ENCODE measurements at regions not wholly inside any gene's neighbourhood (a gene's known extent, or its start where the extent isn't known, plus 50 kb on each side); places are given as distances from the start of the nearest gene placed in this dataset.
"Not testable (repeated sequence)": the region's sequence is repeated elsewhere in the genome, so short reads cannot be mapped to it uniquely, and the experiment has no call there.

DNA sequence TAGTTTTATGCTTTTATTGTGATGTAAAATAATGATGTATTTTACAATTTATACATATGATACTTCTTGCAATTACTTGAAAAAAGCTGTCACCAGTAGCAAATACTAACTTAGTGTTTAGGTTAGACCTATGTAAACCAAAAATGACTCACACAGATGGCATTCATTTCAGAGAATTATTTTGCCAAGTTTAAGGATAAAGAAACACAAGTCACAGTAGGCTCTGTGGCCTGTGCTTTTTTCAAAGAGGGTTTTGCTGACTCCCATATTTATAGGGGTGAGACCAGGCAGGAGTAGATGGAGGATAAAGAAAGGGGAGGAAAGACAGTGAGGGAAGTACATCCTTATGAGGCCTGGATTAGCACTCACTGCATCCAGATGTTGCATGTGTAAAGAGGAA, 356.6 kb upstream of the NPAP1 start:
- TF ChIP-seq, protein P1, sequence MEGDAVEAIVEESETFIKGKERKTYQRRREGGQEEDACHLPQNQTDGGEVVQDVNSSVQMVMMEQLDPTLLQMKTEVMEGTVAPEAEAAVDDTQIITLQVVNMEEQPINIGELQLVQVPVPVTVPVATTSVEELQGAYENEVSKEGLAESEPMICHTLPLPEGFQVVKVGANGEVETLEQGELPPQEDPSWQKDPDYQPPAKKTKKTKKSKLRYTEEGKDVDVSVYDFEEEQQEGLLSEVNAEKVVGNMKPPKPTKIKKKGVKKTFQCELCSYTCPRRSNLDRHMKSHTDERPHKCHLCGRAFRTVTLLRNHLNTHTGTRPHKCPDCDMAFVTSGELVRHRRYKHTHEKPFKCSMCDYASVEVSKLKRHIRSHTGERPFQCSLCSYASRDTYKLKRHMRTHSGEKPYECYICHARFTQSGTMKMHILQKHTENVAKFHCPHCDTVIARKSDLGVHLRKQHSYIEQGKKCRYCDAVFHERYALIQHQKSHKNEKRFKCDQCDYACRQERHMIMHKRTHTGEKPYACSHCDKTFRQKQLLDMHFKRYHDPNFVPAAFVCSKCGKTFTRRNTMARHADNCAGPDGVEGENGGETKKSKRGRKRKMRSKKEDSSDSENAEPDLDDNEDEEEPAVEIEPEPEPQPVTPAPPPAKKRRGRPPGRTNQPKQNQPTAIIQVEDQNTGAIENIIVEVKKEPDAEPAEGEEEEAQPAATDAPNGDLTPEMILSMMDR (IDR thresholded peaks at IDR 0.05; ENCODE audit: insufficient read depth, low read depth, low read length): no peak
- H3K4me3 ChIP-seq (ENCODE audit: low read depth, low read length): no peak overlapping the region
- no peak for DNase-seq (ENCODE audit: low read depth)

GRCh38 chr15:24324096-24324495, 351.5 kb upstream of the NPAP1 start:
- not testable (repeated sequence) for H3K4me3 ChIP-seq (ENCODE audit: low read depth, low read length); DNase-seq (ENCODE audit: low read depth)

DNA sequence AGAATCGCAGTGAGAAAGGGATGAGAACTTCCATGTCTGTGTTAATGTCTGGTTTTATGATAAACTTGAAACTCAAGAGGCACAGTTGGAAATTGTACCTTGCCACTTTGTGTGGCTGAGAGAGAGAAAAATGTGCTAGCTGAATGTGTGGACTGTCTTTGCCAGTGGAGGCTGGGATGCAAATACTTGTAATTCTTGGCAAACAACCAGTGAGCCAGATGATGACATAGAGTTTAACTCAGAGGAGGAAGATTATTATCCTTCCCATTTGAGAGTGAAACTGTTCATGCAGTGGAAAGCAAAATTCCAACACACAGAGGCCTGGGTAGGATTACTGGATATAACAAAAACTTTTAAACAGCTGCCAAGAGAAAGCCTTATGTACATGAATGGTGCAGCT, 349.1 kb upstream of the NPAP1 start:
- not testable (repeated sequence) for H3K4me3 ChIP-seq (ENCODE audit: low read depth, low read length)

DNA sequence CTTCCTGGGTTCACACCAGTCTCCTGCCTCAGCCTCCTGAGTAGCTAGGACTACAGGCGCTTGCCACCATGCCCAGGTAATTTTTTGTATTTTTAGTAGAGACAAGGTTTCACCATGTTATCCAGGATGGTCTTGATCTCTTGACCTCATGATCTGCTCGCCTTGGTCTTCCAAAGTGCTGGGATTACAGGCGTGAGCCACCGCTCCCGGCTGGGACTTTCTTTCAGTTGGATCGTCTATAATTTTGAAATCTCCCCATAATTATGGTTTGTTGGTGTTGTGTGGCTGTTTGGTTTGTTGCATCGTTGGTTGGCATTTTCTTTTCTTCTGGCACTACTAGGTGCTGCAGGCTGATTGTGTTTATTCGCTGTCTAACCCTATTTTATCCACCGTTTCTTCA, 343.6 kb upstream of the NPAP1 start:
- not testable (repeated sequence) for DNase-seq (ENCODE audit: low read depth)

More for the DNA sequence above, 349.1 kb upstream of the NPAP1 start:
- DNase-seq (ENCODE audit: low read depth): not testable (repeated sequence)

DNA sequence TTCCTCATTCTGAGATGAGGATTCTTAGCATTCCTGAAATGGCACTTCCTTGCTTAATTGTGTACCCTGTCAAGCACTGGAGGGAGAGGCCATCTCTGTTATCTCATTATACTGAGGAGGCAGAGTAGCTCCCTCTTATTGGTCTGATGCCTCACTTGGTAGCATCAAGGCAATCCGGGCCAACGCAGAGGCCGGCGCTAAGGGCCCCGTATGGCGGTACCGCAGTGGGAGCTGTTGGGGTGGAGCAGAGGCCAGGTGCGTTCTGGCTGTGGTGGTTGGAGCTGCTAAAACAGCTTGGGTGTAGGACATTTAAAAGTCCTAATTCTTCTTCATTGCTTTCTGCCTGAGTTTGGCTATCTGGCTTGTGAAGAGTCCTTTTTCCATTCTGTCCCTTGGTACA, 333.7 kb upstream of the NPAP1 start:
- H3K4me3 ChIP-seq (ENCODE audit: low read depth, low read length); DNase-seq (ENCODE audit: low read depth): not testable (repeated sequence)

More for the DNA sequence above, 343.6 kb upstream of the NPAP1 start:
- H3K4me3 ChIP-seq (ENCODE audit: low read depth, low read length): not testable (repeated sequence)

DNA sequence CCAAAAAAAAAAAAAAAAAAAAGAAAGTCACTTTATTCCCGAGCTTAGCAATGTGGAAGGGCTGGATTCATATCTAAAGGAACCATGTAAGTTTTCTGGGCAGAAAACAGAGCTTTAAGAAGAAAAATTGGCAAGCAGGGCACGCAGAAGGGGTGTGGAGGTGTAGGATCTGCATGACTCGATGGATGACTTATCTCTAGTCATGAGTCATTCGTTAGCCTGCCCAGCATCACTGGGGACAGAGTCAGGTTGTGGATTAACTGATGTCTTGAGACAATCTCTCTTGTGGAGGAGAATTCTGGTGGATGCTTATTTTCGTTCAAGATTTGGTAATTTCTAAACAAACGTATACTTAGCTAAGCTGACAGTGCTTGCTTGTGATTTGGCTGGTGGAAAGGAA, 322.8 kb upstream of the NPAP1 start:
- H3K4me3 ChIP-seq (ENCODE audit: low read depth, low read length); DNase-seq (ENCODE audit: low read depth): not testable (repeated sequence)

GRCh38 chr15:24381103-24381502, 294.5 kb upstream of the NPAP1 start:
- H3K4me3 ChIP-seq (ENCODE audit: low read depth, low read length); DNase-seq (ENCODE audit: low read depth): not testable (repeated sequence)

DNA sequence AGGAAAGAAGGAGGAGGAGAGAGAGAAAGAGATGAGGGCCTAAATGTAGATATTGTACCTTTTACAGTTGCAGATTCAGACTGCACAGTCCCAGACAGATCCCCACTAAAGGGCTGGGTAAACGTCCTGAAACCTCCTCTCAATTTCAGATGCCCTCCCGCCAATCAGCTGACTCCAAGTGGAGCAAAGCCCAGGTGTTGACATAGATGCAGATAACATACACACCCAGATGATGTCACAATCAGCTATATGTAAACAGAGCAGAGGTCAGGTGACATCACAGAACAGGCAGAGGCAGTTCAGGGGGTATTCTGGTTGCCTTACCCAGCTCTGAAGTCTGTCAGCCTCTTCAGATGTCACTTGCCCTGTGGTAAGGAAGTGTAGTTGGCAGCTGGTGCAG, 290.3 kb upstream of the NPAP1 start:
- not testable (repeated sequence) for DNase-seq (ENCODE audit: low read depth); H3K4me3 ChIP-seq (ENCODE audit: low read depth, low read length)

- no peak overlapping the region for H3K4me3 ChIP-seq (ENCODE audit: low read depth, low read length)
- TF ChIP-seq, protein P1 (IDR thresholded peaks at IDR 0.05; ENCODE audit: insufficient read depth, low read depth, low read length): no peak
- no peak for DNase-seq (ENCODE audit: low read depth)
Observed at GRCh38 chr15:24394303-24394702, 281.3 kb upstream of the NPAP1 start.

GRCh38 chr15:24412649-24413048, 262.9 kb upstream of the NPAP1 start:
- H3K4me3 ChIP-seq (ENCODE audit: low read depth, low read length); DNase-seq (ENCODE audit: low read depth): not testable (repeated sequence)

DNA sequence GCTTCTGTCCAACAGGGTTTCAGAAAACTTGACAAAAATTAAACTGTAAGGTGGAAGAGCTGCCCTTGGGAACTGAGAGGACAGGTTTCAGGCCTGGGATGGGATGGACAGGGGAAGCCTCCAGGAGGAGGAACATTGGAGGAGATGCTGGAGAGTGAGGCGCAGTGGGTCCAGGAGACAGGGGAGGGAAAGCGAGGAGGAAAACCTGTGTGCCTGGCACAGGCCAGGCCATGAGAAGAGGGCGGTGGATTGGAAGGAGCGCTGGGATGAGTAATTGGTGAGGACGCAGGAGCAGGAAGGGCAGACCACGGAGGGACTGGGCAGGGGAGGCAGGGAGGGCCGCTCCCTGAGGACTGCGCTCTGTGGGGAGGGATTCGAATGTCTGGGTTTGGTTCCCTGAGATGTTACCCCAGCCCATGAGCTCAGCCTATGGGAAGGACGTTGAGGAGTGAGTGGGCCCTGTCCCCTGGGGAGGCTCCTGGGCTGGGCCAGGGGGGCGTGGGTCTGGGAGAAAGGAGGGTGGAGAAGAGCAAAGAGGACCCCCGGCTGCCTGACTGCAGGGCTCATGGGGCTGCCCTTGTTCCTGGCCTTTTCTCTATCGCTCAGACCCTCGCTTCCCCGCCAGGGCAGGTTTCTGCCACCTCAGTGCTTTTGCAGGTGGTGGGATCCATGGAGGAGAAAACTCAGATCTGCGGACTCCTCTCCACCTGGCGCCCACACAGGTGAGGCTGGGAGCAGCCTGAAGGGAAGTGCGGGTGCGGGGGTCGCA, 249.1 kb upstream of the NPAP1 start:
- not testable (repeated sequence) for DNase-seq (ENCODE audit: low read depth); H3K4me3 ChIP-seq (ENCODE audit: low read depth, low read length)

DNA sequence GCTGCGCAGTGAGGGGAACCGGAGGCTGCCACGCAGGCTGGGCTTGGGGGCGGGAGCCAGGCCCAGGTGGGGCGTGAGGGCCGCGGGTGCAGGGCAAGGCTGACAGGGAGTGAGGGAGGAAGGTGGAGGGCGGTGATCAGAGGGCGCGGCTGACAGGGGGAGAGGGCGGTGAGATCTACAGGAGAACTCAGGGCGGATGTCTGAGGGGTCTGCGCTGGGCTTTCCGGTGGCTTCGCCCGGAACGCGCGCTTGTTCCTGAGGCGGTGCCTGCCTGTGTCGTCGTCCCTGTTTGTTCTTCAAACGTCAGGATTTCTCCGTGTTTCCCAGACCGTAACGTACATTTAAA, 248.5 kb upstream of the NPAP1 start:
- not testable (repeated sequence) for H3K4me3 ChIP-seq (ENCODE audit: low read depth, low read length); DNase-seq (ENCODE audit: low read depth)

DNA sequence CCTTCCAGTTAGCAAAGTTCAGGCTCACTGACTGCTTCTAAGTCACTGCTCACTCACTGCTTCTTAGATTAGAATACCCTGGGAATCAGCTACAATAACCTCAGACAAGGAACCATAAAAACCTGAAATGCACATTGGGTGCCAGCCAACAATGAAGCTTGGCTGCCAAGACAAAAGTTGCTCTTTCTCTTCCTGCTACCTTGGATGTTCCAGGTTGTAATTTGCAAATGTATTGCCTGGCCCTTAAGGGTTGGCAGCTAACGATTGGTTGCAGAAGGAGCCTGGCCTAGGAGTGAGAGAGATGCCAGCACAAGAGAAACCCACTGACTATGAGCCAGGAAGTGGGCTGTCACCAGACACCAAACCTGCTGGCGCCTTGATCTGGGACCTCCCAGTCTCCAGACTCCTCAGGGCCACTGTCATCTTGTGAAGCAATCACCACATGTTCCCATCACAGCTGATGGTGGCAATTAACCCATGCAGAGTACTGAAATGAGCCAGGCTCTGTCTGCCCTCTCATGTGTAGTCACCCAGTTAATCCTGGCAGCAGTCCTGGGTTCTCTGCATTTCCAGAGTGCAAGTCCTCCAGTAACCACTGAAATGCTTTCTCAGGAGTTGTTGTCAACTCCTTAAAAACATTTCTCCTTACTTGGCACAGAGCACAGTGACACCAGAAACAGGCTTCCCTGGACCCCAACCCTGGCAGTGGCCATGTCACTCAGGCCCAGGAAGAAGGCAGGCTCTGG, 240.3 kb upstream of the NPAP1 start:
- H3K4me3 ChIP-seq (ENCODE audit: low read depth, low read length); DNase-seq (ENCODE audit: low read depth): not testable (repeated sequence)

DNA sequence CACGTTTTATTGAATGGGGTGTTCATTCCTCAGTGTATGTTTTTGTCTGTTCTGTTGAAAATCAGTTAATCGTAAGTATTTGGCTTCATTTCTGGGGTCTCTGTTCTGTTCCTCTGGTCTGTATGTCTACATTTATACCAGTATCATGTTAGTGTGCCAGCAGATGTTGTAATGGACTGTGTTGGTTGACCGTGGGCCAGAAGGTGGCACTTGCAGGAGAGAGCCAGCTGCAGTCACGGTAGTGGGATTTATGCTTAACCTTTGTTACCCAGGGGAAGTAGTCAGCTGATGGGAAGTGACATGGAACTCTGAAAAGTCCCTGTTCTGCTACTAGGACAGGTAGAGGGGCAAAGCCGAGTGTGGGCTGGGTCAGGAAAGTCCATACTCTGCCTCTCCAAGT, 238.3 kb upstream of the NPAP1 start:
- not testable (repeated sequence) for H3K4me3 ChIP-seq (ENCODE audit: low read depth, low read length); DNase-seq (ENCODE audit: low read depth)

- not testable (repeated sequence) for H3K4me3 ChIP-seq (ENCODE audit: low read depth, low read length); DNase-seq (ENCODE audit: low read depth)
Observed at GRCh38 chr15:24437735-24438134, 237.8 kb upstream of the NPAP1 start.

GRCh38 chr15:24477107-24478025, 198.2 kb upstream of the NPAP1 start:
- H3K4me3 ChIP-seq (ENCODE audit: low read depth, low read length); DNase-seq (ENCODE audit: low read depth): not testable (repeated sequence)

Measured in fibroblast of villous mesenchyme (primary cell).